GM11168 (cell line): ENCODE measurements at regions not wholly inside any gene's neighbourhood (a gene's known extent, or its start where the extent isn't known, plus 50 kb on each side); places are given as distances from the start of the nearest gene placed in this dataset.
"Not testable (repeated sequence)": the region's sequence is repeated elsewhere in the genome, so short reads cannot be mapped to it uniquely, and the experiment has no call there.

Source experiments
- in situ Hi-C: fragments of 300-500 bp; cut with MboI; formaldehyde crosslinking; loops from one replicate; pipeline ENCODE4 v1.12.0; 2022; ENCODE audit warnings: low sequenced_read_pairs; ENCODE audit not compliant: unreplicated experiment

DNA sequence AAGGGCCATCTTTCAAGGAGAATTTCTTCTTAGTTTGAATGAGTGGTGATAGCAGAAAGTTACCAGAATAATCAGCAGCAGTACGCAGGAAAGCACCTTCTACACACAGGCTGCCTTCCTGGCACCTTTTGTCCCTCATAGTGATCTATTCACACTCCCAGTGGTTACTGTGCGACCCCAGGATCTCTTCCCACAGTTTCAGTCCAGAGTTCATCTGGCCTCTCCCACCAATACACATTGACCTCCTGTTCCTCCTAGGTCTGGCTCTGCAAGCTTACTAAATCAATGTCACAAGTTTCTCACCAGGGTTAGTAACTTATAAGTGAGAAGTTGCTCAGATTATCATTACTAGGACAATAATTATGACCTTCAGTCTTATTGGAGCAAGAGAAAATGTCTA is 99.1 kb upstream of the PIK3R1 start:
- in situ Hi-C loops = no loop called here

DNA sequence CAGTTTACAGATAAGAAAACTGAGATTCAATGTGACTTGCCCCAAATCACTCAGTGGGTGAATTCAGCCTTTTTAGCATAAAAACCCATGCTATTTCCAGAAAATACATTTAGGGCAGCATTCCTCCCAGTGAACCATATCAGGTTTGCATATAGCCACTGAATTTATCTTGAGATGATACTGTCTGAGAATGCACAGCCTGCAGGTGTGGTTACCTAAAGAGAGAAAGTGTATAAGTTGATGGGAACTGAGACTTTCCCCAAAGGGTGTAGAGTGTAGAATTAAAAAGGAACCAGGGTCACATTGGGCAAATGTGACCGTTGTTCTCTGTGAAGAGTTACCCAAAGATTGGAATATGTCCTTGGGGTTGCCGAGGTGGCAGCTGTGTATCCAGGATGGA is 100.0 kb upstream of the PIK3R1 start:
- in situ Hi-C loops = no loop called here

DNA sequence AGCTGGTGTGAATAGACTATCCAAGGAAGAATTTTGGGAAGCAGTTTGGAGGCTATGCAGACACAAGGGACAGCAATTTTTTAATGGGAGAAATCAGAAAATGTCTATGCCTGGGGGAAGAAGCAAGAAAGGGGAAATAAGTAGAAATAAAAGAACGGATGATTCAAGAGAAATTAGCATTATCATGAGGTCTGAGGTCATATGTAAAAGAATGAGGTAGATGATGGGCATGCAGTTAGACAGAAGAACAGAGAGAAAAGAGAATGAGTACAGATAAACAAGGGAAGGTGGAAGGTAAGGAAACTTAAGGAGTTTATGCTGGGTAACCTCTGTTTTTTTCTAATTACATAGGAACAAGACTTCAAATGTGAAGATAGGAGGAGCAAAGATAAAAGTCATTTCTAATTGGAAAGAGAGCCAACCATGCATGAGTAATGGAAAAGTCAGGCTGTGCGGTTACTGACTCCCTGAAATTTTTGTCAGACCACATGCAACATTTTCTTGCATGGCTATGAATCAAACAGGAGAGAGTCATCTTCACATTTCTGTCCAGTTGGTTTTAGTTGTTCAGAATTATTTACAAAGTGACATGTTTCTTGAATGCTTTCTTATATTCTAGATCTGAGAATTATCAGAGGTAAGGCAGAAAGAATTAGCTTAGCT is 101.0 kb upstream of the PIK3R1 start:
- in situ Hi-C loops = no loop called here

DNA sequence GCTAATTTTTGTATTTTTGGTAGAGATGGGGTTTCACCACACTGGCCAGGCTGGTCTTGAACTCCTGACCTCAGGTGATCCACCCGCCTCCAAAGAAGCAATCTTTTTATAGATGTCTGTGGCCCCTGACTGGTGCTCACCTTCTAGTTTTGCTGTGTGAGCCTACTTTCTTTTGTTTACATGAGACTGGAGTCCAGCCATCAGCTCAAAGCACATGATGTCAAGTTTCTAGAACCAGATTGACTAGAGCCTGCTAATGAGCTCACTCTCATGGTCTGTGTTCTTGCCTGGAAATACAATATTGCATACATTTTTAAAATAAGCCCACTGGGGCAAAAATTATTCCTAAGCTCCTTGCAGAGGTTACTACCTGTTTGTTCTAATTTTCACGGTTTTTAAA is 102.9 kb upstream of the PIK3R1 start:
- in situ Hi-C loops = no loop called here

DNA sequence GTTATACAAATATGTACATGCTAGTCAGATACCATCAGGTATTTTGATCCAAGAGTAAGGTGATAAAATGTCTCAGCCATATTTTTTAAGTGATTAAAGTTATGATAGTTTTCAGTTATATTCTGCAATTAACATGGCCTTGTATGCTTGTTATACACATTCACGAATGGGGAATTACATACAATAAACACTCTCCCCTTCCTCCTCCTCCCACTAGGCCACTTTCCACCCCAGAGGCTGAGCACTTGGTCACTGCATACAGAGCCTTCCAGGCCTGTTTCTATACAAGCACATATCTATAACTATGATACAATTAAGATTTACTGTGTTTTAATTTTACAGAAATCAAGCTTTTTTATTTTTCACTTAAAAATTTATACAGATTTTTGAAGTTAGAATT is 104.7 kb upstream of the PIK3R1 start:
- in situ Hi-C loops = no loop called here

DNA sequence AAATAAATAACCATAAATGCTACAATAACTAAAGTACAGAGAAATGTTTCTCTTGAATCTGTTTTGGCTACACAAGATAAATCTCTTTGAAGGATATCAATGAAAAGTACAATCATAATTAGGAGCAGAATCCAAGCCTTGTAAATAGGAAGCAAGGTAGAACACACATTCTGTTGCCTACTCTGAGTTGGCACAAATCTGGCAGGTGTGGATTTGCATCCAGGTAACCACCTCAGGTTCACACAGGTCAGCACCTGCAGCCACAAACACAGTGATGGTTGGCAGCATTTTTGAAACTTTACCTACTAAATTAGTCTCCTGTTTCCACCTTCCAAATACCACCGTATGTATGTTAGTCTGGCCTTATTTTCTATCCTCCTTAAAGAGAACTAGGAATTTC is 105.3 kb upstream of the PIK3R1 start:
- in situ Hi-C loops = no loop called here

DNA sequence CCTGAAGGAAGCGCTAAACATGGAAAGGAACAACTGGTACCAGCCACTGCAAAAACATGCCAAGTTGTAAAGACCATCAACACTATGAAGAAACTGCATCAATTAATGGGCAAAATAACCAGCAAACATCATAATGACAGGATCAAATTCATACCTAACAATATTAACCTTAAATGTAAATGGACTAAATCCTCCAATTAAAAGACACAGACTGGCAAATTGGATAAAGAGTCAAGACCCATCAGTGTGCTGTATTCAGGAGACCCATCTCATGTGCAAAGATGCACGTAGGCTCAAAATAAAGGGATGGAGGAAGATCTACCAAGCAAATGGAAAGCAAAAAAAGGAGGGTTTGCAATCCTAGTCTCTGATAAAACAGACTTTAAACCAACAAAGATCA is 111.3 kb upstream of the PIK3R1 start:
- in situ Hi-C loops = not testable (repeated sequence)

DNA sequence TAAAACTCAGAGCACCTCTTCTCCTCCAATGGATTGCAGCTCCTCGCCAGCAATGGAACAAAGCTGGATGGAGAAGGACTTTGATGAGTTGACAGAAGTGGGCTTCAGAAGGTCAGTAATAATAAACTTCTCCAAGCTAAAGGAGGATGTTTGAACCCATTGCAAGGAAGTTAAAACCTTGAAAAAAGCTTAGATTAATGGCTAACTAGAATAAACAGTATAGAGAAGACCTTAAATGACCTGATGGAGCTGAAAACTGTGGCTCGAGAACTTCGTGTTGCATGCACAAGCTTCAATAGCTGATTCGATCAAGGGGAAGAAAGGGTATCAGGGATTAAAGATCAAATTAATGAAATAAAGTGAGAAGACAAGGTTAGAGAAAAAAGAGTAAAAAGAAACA is 112.3 kb upstream of the PIK3R1 start:
- in situ Hi-C loops = not testable (repeated sequence)

DNA sequence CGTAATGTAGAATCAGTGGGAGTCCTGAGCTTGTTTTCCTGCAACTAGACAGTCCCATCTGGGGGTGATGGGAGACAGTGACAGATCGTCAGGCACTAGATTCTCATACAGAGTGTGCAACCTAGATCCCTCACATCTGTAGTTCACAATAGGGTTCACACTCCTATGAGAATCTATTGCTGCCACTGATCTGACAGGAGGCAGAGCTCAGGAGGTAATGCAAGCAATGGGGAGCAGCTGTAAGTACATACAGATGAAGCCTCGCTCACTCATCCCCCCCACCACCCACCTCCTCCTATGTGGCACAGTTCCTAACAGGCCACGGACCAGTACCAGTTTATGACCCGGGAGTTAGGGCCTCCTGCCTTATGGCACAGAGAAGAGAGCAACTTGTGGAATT is 116.2 kb upstream of the PIK3R1 start:
- in situ Hi-C loops = no loop called here

DNA sequence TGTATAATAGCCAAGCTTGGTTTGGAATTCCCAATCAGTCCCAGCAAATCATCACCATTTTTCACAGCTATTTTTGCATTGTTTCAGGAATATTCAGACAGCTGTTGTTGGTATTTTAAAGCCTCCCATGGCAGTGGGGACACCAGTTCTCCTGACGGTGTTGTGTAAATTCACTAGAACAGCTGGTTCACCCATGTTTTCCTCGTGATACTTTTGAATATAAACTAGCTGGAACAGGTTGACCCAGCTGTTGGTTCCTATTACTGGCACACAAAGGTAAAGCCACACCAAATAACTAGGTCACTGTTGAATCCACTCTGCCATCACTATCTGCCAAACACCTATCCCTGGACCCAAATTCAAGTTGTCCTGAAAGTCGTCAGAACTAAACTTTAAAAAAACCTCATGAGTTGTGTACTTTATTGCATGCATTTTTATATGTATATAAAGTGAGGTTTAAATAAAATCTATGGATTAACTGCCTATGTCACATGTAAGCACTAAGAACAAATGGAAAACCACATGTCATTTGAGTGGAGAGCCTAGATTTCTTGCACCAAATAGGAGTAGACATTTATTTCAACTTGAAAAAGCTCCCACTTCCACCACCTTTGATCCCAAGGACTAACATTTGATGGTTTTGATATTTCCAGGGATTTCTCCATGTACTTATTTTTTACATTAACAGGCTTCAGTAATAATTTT is 121.9 kb upstream of the PIK3R1 start:
- in situ Hi-C loops = no loop called here

DNA sequence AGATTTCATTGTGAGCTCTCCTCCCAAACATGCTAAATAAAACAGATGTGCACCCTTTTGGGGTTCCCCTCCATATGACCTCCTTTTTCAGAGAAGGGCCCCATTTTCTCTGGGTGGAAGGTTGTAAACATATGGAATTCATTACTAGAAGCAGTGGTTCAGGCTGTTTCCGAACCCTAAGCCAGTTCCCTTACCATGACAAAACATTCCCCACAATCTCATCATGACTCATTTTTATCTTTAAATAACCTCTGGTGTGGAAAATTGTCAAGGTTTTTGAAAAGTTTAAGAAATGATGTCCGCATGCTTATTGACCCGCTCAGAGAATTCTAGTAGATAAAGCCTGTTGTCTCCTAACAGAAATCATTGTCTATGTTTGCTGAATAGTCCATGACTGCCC is 127.3 kb upstream of the PIK3R1 start:
- in situ Hi-C loops = no loop called here

DNA sequence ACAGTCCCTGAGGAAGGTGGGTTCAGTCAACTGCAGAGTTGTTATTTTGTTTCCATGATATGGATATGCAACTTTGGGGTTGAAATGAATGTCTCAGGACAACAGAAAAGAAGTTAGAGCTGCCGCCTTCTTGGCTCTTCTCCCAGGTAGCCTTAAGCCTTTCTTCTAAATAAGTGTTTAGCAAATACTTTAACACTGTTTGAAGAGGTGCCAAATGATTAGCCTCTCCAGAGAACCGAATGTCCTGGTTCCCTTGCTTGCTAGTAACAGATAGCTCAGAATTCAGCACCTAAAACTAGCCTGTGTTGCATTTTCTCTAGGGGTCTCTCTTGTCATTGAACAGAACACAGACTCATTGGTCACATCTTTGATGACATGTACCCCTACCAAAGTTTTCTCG is 127.7 kb upstream of the PIK3R1 start:
- in situ Hi-C loops = no loop called here

DNA sequence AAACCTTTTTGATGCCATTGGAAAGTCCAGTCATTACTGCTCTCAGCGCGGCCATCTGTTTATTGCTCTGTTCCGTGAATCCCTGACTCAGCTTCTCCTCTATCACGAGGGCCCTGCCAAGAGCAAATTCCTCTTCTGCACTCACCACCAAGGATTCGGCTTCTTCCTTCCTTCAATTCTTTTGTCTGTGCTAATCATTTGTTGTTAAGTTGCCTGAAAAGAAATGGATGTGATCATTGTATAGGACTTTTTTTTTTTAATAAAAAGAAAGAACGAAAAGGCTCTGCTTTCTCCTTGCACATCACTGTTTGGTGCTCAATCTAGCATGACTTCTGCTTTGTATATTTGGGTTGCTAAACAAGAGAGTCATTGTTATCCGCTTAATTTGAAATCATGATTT is 128.7 kb upstream of the PIK3R1 start:
- in situ Hi-C loops = no loop called here

DNA sequence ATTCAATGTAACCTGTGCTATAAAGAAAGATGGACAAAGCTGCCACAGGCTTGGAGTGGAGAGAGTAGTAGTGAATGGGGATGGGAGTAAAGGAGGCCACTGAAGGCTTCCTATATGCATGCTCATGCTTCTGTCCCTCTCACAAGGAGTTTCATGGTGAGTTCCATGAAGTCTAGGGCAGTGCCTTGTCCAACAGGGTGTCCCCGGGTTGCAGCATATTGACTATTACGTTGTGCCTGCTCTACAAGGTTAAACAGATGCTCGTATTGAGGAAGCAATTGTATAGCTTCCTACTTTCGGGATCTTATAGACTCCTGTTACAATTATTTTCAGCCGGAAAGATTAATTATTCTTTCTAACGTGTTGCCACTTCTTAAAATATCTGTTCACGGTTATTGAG is 129.1 kb upstream of the PIK3R1 start:
- in situ Hi-C loops = no loop called here

DNA sequence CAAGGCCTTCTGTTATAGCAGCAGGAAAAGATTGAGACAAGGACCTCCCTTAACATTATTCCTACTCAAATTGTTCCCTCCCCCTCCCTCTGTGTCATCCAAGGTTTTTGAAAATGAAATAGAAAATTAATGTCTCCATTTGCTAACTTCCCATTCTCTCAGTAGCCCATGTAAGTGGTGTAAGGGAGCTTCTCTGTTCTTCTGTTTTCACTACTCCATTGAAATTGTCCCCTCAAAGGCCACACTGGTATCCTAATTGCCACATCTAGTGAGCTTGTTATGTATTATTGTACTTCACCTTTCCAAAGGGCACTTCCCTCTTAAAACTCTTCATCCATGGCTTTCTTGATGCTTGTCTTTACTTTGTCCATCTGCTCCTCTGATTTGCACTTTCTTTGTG is 131.2 kb upstream of the PIK3R1 start:
- in situ Hi-C loops = no loop called here

DNA sequence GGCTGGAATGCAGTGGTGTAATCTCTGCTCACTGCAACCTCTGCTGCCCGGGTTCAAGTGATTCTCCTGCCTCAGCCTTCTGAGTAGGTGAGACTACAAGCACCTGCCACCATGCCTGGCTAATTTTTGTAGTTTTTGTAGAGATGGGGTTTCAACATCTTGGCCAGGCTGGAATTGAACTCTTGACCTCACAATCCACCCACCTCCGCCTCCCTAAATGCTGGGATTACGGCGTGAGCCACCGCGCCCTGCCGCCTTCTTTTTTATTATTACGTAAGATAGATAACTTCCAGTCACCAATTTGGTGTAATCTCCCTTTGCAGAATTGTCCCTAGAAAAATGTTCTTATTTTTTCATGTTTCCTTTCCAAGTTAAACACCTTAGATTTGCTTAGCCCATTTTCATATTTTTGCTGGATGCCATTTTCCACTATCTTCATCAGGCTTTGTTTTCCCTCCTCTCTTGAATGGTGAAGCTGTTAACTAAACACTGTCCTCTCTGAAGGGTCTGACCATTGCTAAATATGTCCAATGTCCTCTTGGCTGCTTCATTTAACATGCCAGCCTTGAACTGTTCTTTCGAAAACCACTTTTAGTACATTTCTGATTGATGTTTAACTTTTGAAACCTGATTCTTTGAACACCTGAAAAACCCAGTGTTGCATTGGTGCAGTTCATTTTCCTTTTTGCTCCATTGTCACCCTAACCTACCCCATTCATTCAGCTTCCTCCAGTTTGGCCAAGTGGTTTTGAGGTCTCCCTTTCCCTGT is 135.1 kb upstream of the PIK3R1 start:
- in situ Hi-C loops = no loop called here

DNA sequence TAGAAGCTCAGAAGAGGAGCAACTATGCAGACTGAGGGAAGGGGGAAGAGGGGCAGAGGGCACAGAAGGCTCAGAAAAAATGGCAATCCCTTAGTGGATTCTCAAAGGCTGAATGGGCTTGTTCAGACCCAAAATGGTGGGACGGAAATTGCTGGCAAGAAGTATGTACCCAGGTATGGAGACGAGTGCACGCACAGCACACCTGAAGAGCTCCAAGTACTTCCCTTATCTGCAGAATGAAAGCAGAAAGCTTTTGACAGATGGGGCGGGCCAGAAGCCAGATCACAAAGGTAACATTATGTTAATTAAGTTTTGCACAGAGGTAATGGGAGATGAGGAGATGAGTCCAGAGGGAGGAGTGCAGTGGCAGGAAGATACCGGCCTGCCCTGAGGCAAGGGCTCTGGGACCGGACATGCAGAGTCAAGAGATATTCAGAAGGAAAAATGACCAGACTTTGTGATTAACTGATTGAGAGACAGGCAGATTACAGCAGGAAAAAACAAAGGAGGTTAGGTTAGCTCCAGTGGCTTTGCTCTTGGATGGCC is 138.1 kb upstream of the PIK3R1 start:
- in situ Hi-C loops = no loop called here

DNA sequence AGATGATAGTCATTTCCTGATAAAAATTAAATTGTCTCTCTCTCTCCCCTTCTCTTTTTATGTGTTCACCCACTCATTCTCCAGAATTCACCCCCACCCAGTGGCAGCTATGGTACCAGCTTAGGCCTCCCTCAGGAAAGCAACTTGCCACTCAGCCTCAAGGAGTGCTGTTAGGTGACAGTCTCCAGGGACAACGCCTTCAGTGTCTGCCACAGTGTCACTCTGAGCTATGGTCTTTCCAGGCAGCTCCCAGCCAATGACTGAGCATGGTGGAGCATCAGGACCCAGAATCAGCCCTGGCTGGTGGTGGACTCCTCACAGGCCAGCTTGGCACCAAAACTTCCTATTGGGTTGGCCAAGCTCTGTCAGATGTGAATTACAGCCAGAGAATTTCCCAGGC is 140.9 kb upstream of the PIK3R1 start:
- in situ Hi-C loops = no loop called here

DNA sequence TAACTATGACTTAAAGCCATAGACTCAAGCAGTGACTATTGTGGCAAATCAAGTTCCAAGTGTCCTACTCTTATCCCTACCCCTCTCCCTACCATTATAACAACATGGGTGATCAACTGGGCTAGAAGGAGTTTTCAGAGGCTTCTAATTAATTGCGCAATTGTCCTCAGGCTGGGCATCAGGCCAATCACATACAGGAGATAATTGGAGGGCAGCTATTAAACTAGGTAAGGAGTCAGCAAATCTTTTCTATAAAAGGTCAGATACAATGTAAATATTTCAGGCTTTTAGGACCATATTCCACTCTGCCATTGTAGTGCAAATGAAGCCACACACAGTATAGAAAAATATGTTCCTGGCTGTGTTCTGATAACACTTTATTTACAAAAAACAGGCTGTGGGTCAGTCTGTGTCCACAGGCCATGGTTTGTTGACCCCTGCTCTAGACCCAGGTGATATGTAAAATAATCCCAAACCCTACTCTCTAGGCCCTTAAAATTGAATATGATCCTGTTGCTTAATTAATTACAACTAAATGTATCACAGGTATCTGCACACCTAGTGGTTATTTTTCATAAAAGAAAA is 141.4 kb upstream of the PIK3R1 start:
- in situ Hi-C loops = no loop called here

DNA sequence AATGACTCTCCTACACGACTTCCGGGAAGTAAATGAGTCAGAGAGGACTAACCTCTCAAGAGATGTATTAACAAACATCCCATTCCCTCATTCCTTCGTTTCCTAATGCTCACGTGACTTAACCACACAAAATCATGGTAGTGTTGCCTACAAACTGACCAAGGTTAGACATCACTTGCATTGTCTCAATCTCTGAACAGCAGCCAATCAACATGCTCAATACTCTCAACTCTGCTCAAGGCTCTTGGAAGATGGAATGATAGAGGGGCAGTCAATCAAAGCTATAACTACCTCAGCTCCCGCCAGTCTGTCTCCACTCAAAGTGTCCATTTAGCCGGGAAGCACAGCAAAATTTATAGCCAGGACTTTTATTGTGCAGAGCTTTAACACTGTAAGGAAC is 143.8 kb upstream of the PIK3R1 start:
- in situ Hi-C loops = no loop called here

DNA sequence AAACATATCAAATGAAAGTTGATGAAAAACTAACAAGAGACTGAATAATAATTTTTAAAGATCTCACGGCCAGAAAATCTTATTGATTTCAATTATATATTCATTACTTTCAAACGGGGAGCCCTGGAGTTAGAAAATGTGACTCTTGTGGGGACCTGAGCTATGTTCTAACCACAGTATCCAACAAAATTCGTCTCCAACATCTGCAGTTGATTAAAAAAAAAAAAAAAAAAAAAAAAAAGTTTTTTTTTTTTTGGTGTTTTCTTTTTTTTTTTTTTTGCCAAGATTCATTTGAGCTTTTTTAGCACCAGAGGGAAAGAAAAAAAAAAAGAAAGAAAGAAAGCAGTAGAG is 144.3 kb upstream of the PIK3R1 start:
- in situ Hi-C loops = no loop called here
